A172 (cell line): ENCODE measurements at regions not wholly inside any gene's neighbourhood (a gene's known extent, or its start where the extent isn't known, plus 50 kb on each side); places are given as distances from the start of the nearest gene placed in this dataset.
A peak's percentile ranks its signal among the peaks of the same experiment; 100 is the strongest.
"Not testable (repeated sequence)": the region's sequence is repeated elsewhere in the genome, so short reads cannot be mapped to it uniquely, and the experiment has no call there.

Source experiments
- DNase-seq: peaks from one replicate; pipeline ENCODE4 v3.0.0-alpha.2; 2015; ENCODE audit warnings: low spot score

DNA sequence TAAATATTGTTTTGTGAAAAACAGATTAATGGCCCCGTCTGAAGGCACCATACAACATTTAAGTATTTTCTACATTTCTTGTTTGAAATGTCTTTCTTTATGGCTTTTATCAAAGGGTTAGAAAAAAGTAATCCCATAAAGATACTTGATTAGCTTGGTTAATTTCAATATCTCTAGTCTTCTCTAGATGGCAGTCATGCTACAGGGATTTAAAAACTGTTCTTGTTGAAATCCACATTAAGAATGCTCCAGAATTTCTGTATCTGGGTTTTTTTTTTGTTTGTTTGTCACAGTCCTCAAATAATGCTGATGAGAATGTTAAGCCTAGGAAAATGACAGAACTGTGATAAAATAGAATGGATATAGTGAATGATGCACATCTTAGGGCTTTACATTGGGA lies 109.0 kb upstream of the AADAT start:
- peak; percentile 4 for DNase-seq

DNA sequence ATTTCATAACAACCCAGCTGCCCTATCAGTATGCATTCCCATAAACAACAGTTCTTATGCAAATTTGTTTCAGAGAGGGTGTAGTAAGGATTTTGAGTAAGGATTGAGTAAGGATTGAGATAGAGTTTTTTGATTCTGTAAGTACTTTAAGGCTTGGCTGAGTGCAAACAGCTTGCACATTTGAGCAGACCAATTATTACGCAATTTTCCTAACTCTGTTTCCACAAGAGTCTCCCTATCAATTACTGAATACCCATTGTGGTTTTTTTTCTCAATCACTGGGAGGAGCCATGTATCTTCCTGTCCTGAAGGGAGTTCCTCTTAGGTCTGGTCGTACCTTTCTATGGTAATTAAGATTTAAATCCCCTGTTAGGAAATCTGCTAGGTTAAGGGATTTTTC lies 105.0 kb upstream of the AADAT start:
- not testable (repeated sequence) for DNase-seq

DNA sequence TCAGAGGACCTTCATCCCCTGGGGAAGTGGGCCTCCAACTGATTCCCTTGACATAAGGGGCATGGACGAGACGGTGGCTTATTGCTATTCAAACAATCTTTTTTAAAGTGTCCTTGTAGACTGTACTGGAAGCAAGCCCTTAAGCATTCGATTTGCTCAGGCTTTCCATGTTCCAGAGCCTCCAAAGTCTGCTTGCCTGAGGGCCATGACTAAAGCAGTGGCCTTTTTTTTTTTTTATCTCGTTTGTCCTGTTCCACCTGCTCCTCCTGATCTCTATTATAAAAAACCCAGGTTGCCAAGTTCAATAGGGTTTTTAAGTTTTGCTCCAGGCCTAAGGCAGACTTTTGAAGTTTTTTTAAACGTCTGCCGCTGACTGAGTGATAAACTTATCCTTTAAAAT lies 103.7 kb upstream of the AADAT start:
- no peak for DNase-seq

DNA sequence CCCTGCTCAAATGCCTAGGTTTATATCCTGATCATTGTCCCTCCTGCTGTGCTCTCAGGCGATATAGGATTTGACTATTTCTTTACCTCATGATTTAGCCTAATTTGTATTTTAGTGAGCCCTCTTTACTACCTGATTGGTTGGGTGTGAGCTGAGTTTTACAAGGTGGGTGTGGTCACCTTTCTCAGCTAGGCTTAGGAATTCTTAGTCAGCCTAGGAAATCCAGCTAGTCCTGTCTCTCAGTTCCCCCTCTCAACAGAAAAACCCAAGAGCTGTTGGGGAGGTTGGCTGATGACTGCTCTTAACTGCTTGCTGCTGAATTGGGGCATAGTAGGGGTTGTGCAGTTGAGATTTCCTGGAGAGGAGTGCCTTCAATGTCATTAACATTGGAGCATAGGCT lies 100.5 kb upstream of the AADAT start:
- DNase-seq = no peak

DNA sequence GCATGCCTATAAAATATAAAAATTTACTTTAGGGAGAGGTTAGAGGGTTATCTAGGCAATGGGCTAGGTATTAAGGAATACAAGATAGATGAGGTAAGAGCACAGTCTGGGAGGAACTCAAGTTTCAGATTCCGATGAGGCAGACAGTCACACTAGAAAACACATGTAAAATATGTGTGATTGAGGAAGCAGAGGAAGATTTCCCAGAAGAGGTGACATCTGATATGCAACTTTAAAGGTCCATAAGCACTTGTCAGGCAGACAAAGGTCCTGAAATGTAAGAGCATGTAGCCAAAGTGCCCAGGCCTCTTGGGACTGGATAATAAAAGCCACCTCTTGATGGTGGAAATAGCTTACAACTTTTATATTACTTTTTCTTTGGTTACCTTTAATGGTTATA lies 81.1 kb upstream of the AADAT start:
- no peak for DNase-seq

DNA sequence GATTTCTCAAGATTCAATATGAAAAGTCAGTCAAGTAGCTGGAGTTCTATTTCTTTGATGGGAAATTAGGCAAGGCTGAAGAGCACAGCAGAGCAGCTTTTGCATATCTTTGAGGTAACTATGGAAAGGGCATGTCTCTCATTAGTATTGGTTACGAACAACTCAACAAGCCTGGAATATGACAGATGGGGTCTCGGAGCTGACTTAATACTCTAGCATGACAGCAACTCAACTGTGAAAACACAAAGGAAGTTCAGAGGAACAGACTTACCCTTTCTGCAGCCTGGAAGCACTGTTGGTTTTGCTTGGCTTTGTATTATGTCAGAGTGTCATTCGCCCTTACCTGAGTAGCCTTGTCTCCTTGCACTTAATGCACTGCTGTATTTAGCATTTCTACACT lies 79.9 kb upstream of the AADAT start:
- no peak for DNase-seq

DNA sequence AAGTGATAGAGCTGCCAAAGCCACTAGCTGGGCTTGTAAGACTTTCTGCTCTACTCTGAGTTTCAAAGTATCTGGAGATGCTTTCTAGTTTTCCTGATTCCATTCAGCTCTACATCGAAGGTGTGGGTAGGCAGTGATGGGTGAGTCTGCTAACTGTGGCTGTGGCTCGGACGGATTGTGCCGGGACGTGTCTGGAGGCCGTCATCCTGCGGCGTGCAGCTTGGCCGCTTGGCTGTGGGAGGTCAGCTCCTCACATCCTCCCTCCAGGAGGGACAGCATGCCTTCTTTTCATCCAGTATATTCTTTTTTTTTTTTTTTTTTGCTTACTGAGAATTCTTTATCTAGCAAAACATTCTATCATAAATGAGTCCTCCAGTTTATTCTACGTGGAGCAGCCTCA lies 77.9 kb upstream of the AADAT start:
- DNase-seq = no peak

DNA sequence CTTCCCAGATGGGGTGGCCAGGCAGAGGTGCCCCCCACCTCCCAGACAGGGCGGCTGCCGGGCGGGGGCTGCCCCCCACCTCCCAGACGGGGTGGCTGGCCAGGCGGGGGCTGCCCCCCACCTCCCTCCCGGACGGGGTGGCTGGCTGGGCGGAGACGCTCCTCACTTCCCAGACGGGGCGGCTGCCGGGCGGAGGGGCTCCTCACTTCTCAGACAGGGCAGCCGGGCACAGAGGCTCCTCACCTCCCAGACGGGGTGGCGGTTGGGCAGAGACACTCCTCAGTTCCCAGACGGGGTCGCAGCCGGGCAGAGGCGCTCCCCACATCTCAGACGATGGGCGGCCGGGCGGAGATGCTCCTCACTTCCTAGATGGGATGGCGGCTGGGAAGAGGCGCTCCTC lies 76.4 kb upstream of the AADAT start:
- DNase-seq = not testable (repeated sequence)

DNA sequence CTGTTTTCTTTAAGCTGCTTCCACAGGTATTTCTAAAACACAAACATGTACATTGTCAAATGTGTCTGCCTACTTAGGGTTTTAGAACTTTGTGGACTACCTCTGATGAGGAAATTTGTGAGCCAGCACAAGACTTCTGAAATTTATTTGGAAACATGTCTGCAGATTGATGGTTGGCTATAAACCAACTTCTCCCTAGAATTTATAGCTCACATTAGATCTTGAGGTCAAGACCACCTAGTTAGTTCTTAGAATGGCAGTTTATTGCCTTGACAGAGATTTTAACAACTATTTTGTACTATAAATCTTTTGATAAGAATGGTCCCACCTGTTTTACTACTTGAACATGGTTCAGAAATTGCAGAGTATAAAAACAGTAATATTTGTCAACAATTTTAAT lies 72.7 kb upstream of the AADAT start:
- DNase-seq = no peak

DNA sequence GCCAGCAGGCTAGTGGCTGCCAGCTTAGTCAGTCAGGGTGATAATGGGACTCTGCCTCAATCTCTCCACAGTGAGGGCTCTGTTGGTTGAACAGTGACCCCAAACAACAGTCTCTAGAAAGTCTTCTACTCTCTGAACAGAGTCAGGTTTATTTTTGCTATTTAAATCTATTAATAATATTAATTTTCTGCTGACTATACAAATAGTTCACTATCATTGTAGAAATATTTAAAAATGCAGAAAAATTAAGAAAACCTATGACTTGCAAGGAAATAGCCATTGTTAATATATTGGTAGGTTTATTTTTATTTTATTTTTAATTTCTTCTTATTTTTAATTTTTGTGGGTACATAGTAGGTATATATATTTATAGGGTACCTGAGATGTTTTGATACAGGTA lies 67.9 kb upstream of the AADAT start:
- DNase-seq = no peak

DNA sequence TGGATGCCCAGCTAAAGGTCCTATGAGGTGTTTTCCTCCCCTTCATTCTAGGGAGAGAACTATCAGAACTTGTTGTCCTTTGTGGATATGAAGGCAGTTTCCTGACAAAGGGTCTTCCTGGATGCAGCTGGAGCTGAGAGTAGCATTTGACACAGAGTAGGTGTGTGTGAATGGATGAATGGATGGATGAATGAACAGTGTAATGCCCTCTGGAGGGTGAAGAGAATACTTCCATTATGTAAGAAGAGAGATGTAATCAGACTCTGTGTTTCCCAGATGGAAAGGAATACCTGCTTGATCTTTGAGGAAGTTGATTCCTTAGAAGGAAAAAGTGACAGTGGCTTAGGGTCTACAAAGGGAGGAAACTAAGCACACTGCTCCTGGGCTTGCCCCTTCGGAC lies 55.4 kb upstream of the AADAT start:
- DNase-seq = no peak

DNA sequence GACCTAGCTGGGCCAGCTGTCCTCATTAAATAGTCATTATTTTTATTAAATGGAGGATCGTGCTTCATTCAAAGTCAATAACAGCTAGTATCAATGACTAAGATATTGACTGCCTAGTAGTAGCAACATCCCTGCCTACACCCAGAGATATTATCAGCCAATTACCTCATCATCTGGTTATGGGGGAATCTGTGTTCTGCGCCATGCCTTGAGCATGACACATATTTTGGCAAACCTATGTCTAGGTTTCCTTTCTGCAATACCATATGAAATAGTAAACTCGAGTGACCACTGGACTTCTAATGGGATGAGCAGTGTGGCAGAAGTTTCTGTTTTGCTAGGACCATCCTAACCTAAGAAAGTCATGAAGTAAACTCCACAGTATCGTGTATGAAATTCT lies 50.0 kb upstream of the AADAT start:
- DNase-seq = peak; percentile 7
